Hematopoietic multipotent progenitor cell treated with erythropoietin and hydrocortisone succinate and interleukin-3 and kit ligand, for 6 days (in vitro differentiated cells): ENCODE measurements at regions not wholly inside any gene's neighbourhood (a gene's known extent, or its start where the extent isn't known, plus 50 kb on each side); places are given as distances from the start of the nearest gene placed in this dataset.

ENCODE experiments used
- DNase-seq: peaks from one replicate; pipeline ENCODE4 v3.0.0-alpha.2; 2015

DNA sequence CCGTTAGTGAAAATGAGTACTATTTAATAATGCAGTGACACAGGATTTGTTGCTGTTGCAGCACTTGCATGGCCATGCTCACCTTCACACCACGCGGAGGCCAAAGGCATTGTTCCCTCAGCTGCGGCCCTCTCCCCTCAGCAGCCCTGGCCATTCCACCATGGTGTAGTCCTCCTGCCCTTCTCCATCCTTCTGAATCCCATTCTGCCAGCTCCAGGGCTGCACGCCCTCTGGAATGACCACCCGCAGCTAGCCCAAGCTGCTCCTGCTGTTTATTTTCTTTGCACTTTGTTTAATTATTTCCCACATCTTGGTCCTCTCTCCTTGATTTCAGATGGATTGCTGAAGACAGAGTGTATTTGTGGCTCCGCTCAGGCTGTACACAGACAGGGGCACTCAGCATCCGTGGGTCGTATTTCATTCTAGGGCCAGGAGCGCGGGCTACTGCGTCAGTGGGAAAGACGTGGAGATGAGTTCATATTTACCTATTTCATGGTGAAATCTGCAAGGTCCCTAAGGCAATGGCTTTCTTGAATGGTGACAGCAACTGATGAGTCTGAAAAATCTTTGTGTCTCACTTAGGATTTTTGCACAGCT is 81.4 kb upstream of the DUSP22 start:
- no peak for DNase-seq

DNA sequence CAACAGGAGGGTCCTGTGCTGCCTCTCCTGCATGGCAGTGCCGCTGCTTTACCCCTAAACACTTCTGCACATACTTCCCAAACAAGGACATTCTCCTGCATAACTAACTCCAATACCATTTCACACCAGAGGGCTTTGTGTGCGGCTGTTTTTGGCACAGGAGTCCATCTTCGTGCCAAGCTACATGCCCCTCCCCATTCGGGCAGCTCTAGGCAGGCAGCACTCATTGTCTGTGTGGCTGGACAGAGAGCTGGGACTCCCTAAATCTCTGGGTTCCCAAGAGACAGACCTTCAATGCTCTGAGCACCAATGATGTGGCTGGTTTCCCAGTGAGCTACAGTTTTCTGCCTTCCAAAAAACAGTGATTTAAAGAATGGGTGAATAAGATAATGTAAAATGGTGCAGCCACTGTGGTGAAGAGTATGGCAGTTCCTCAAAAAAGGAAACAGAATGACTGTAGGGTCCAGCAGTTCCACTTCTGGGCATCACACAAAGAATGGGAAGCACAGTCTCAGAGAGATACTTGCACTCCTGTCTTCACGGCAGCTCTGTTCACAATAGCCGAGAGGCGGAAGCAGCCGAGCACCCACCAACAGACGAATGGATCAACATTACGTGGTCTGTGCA is 80.3 kb upstream of the DUSP22 start:
- DNase-seq: no peak

DNA sequence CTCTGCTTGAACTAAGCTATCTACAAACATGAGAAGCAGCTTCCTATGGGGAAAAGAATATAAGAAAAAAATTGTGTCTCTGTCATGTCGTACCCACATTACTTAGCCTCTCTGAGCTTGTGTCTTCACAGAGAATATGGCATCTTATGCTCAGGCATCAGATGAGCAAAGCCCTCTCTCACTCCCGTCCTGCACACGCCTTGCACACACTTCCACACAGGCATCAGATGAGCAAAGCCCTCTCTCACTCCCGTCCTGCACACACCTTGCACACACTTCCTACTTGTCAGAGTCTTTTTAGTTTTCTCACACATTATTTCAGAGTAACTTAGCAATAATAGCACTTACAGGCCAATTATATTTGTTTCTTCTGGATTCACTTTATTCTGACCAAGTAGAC is 79.0 kb upstream of the DUSP22 start:
- DNase-seq: no peak

DNA sequence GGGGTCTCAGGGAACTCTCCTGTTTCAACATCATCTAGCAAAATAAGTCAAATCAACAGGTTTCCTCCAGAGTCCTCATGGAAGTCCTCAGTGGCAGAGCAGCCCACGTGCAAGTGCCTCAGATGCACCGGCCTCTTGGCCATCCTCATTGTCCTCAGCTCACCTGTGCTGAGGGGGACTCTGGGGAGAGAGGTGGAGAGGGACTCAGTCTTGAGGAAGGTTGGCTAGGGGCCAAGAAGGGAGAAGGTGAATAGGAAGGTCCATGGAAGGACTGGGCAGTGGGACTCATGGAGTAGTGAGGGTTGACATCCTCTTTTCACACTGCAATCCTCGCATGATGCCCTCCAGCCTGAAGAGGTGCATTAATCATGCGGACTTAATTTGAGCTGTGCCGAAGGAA is 77.9 kb upstream of the DUSP22 start:
- no peak for DNase-seq

DNA sequence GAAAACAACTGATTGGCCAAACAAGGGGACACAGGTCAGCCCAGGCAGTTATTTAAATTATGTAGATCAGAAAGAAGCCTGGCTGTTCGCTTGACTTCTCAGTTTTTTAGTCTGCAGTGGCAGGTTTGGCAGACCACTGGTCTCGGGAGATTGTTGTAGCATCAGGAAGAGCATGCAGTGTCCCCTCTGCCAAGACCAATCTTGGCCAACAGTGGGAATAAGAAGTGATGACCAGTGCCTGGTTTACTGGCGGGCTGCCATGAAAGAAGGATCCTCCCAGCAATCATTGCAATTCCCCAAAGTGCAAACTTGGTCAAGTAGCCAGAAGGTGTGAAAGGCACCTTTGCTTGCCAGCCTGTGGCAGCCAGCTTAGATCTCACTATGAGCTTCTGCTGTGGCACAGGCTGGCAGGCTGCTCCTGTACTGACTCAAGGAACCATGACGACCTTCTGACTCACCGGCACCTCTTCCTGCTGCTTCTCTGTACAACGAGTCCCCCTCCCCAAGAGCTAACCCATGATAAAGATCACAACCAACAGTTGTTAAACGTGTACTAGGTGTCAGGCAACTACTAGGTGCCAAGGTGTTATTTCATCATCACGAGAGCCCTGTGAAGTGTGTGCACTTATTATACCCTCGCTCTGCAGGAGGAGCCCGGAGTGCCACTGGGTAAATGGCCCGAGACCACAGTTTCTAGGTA is 76.8 kb upstream of the DUSP22 start:
- DNase-seq: no peak

DNA sequence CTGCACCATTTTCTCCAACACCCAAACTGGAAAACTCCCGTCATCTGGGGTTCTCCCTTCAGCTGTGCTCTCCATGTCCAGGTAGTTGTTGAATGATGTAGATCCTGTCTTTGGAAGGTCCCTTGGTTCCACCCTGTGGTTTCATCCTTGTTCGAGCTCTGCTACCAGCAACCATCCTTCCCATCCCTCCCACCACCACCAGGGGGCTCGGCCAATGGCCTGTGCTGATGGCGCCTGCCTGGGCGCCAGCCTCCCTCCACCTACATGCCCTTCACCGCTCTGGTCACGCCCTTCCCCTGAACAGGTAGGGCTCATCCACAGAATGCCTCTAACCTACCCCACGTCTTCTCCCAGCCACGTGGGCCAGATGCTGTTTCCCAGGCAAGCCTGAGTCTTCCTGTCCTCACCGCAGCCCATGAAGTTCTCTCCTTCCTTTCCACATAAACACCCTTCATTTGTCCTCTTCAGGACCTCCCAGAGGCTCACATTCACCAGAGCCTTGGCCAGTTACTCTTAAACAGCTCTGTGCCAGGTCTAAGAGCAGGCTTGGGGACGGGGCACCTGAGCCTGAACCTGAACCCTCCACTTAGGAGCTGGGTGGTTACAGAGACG is 75.1 kb upstream of the DUSP22 start:
- DNase-seq: peak; percentile 43

DNA sequence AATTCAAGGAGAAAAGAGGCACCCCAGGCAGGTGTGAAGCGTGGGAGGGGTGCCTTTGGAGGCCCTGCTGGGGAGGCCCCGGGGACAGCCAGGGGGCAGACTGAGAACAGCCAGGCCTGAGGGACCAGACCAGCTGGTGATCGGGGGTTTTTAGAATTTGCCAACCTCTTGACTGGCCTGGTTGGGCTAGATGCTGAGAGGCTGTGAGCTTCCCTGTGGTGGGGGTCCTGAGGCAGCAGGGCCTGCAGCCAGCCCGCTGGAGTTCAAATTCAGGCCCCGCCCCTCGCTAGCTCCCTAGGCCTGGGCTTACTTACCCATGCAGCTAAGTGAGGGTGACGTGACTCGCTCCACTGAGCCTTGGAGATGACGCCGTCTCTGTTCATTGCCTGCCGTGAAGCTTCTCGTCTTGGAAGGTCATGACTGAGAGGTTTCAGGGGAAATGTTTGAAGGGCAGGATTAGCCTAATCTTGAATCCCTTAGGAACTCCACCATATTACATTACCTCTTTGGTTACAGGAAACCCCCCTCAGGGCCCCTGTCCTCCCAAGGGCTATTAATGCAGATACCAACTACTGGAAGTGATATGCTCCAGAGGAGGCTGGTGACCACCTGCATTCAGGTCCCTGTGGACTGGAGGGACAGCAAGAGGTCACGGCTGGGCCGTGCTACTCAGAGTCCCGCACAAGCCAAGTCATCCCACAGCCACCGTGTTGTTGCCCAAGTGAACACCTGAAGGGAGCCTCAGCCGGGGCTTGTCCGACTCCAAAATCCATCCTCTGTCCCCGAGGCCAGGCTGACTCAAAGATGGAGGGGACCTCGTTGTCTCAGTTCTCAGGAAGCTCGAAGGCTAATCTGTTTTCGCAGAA is 73.9 kb upstream of the DUSP22 start:
- no peak for DNase-seq

DNA sequence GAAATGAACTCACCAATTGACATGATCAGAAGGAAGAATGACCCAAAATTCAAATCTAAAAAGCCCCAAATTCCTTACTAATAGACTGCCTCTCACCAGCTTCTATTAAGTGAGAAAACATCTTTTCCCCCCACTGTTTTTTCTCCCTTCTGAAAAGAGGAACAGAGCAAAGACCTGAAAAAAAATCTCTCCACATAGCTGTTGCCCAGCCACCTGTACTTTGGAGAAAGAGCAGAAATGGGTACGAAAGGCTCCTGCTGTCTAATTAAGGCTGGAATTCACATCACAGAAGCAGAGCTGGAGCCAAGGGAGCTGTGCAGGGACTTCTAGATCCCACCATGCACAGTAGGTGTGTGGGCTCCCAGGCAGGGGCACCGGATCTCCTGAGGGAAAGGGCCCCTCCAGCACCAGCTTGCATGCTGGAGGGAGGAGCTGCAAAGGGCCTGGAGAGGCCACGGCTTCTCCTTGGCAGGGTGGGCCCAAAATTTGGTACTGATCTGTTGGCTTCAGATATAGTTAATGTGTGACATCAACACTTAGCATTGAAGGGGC is 73.2 kb upstream of the DUSP22 start:
- no peak for DNase-seq

DNA sequence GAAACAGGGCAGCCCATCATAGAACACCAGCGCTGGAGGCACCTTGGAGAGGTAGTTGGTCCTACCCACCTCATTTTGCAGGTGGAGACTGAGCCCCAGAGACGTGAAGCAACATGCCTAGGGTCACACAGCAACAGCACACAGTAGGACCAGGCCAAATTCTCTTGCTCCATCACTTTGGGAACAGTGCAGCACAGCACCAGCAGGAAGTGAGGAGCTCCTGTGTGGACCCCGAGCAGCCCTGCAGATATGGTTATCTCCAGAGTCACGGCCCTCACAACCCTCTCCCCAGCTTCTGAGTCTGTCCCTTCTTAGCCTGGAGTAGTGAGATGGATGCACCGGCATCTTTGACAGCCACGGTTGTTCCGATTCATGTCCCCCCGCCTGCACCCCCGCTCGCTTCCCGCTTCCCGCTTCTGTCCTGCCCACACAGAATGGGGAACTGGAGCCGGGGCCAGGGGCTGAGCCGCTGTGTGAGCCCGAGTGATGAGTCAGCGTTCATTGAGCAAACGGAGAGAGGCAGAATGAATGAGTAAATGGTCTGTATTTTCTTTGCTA is 72.6 kb upstream of the DUSP22 start:
- peak; percentile 74 for DNase-seq

DNA sequence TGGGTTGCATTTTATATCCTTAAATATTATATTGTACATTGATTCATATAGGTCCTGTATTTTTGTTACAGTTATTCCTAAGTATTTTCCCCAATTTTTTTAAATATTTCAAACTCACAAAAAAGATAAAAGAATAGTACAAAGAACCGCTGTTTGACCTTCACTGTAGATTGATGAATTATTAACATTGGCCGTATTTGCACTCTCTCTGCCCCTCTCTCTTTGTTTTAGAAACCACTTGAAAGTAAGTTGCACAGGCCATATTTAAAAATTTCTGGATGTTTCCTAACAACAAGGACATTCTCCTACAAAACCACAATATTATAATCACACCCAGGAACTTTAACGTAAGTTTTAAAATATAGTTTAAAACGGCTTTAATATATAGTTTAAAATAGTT is 72.0 kb upstream of the DUSP22 start:
- no peak for DNase-seq

DNA sequence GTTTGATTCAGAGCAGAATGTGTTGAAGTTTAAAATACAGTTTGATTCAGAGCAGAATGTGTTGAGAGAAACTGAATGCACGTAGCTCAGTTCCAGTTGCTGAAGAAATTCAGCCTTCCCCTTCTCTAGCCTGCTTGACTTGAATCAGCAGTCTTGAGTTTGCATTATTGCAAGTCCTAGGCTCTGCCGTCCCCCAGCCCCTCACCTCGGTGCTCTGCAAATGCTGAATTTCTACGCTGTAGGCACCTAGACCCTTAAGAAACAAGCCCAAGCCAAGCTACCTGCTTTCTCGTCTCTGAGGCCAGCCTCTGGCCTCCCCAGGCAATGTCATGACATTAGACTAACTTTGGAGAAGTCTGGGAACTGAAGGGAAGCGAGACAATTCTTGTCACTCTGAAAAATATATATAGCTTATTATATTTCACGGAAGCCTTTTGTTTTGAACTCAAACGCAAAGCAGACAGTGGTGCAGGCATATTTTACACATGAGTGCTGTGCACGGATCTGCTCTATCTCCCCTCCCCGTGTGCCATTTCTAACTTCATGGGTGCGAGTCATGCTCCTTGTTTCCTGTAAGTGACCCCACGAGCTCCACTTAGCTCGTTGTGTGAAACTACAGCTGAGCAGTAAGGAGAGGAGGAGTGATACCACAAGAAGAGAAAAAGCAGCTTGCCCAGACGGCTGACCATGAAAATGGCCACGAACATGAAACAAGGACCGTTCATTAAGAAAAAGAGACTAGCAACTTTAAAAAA is 71.4 kb upstream of the DUSP22 start:
- DNase-seq: no peak

DNA sequence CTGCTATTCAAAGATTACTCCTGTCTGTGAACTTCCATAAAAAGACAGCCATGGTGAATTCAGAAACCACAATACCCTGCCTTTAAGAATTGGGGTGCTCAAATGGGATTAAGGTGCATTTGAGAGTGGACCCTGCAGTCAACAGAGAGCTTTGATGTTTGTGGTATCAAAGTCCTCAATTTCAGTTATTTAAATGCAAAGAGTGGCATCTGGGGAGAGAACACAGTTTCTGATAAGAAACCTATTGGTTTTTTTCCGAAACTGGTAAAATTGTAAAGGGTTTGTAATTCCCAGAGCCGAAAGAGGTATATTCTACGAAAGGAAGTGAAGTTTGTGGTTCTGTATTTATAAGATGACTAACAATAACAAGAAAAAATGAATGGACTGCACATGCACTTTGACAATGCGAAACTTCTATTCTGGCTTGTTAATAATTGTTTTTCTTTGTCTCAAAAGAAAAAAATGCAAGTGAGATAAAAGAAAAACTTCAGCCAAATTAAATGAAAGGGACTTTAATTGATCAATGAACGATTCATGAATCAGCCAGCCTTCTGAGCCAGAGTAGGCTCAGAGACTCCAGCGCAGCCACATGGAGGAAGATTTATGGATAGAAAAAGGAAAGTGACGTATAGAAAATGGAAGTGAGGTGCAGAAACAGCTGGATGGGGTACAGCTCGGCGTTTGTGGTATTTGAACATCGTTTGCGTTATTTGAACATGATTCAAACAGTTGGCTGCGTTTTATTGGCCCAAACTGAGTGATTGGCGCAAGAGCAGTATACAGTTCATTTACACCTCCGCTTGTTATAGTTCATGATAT is 70.5 kb upstream of the DUSP22 start:
- DNase-seq: no peak

DNA sequence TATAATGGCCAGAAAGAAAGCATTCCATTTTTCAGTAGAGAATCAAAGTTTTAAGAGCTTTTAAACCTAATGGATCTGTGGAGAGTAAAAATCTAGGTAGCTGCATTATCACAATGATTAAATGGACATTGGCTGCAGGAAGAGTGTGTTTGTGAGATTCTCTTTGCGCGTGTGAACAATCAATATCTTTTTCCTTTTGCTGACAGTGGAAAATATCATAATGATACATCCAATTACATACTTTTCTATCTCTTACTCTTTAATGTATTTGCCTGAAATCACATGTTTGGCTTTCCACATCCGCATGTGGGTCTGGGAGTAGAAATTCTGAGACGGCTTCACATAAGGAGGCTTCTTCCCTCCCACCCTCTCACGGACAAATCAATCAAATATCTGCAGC is 69.8 kb upstream of the DUSP22 start:
- no peak for DNase-seq

DNA sequence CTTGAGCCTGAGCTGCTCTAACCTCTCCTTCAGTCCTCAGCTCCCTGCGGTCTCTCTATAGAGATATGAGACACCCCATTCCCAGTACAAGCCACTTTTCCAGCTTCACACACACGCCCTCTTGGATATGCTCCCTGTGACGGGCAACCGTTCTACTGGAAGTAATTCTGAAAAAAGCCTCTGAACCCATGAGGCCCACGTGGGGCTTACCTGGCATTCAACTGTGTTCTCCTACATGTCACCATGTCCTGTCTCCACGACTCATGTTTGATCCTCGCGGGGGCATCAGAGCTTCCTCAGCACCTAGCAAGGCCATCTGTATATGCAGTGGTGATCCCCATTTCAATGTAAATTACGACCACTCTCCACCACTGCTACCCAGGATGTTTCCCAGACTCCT is 69.2 kb upstream of the DUSP22 start:
- DNase-seq: no peak

DNA sequence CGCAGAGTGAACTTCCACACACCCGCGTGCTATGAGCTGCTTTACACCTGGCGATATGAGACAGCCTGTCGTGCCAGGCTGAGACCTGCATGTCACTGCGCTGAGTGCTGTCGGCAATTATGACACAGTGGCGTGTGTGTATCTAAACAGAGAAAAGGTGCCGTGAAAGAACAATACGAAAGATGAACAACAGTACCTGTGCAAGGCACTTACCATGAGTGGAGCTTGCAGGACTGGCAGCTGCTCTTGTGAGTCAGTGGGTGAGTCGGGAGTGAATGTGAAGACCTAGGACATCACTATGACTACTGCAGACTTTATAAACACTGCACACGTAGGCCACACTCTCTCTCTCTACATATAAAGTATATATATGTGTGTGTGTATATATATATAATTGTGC is 68.5 kb upstream of the DUSP22 start:
- no peak for DNase-seq

DNA sequence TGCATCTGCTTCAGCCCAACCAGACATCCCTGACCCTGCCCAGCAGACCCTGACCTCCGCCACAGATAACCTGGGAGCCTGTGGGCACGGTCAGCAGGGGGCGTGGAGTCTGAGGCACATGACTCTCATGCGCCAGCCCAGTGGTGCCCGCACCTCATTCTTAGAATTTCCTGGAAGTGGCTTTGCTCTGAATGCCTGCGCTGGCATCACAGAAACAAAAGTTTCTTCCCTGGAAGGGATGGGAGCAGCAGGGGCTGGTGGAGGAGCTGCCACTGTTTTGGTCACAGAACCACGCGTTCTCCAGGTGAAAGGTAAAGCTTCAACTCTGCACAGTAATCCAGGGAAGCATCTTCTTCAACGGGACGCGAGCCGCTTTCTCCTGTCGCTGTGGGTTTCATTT is 67.9 kb upstream of the DUSP22 start:
- no peak for DNase-seq

DNA sequence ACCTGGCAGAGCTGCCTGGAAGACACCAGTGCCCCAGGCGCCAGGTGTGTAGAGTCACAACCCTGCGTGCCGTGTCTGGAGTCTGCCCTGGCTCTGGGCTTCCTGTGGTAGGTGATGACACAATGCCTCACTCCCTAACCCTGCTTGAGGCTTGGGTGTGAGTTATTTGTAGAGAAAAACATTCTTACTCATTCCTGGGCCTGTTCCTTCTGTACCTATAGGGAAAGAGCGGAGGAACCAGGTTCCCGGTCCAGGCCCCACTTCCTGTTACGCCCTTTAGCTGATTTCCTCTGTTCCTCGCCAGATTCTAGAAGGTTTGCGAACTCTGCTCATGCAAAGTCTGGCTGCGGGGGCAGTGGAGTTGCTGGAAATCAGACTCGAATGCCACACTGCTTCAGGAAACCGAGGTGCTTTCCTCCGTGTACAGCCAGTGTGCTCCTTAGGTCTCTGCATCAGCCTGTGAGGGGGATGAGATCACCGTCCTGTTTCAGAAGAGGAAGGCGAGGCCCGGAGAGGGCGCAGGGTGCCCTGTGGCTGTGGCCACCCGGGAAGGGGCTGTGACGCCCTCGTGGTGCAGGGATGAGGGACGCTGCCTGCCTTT is 67.1 kb upstream of the DUSP22 start:
- no peak for DNase-seq

DNA sequence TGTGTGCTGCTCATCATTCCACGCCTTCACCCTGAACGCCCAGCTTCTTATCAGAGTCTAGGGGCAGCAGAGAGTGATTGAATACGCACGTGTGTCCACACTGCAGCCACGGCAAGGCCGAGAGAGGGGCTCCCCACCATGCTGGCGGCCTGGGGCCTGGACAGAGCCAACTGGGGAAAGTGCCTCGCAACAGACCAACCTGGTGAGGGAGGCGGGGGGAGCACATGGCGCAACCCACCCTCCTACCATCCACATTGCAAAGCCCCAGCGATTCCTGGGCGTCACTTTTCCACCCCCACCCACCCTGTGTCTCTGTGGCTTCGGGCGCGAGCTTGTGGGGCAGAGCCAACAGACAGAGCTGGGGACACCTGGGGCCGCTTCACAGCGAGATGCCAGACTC is 66.4 kb upstream of the DUSP22 start:
- no peak for DNase-seq

DNA sequence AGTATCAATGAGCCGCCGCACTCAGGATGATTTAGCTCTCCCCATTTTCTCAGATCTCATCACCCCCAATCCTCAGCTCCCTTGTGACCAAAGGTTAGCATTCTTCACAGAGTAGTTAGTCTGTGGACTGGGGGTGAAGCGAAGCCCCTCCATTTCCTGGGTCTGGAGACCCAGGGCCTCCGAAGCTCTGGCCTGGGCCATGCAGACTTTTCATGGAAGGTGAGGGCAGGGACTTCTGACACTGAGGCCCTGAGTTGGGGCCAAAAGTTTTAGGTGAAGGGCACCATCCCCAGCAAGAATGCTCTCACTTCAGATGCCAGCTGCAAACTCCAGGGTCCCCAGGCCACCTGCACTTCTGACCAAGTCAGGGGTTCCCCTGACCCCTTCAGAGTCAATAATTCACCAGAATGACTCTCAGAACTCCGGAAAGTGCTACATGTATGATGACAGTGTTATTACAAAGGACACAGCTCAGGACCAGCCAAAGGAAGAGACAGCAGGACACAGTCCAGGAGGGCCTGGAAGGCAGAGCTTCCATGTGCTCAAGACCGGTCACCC is 65.7 kb upstream of the DUSP22 start:
- no peak for DNase-seq
